Epidermal melanocyte (primary cell): ENCODE measurements at regions not wholly inside any gene's neighbourhood (a gene's known extent, or its start where the extent isn't known, plus 50 kb on each side); places are given as distances from the start of the nearest gene placed in this dataset.
"Not testable (repeated sequence)": the region's sequence is repeated elsewhere in the genome, so short reads cannot be mapped to it uniquely, and the experiment has no call there.

Source experiments
- DNase-seq: peaks from one replicate; pipeline ENCODE4 v3.0.0; 2011; ENCODE audit warnings: low spot score; ENCODE audit not compliant: insufficient read length

DNA sequence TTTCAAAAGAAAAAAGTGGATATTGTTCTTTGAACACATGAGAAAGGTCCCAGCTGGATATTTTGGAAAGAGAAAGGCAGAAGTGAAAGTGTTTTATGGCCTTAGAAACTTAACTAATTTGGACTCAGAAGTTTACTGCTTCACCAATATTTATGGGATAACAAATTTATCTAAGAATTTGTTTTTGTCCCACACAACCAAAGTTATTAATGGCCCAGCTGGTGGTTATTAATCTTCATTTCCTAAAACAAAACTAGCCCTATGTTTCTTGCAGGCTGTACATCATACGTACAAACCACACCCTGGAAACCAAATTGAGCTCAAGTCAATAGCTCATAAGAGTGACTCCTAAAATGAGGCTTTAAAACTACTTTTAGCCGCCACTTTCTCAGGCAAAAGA lies 372.9 kb upstream of the LMCD1 start:
- DNase-seq, result no peak

- no peak for DNase-seq
Observed at GRCh38 chr3:8136553-8136952, 365.1 kb upstream of the LMCD1 start.

GRCh38 chr3:8143186-8143585 lies 358.4 kb upstream of the LMCD1 start:
- DNase-seq, result no peak

DNA sequence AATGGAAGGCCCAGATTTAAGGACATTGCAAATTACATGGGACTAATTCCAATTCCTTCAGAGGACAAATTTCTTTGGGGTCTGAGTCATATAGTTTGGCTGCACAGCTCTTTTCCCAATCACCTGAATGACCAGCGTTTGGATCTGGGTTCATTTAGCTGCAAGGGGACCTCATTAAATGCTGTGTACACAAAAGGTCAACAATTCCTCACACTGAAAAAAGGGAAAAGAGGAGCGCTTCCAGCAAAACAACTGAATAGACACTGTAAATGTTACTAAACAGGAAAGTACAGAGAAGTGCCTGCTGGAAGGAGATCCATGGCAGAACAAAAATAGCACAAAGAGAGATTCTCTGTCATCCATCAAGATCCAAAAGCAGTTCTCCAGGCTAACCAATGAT lies 356.0 kb upstream of the LMCD1 start:
- no peak for DNase-seq

GRCh38 chr3:8147711-8148110 lies 353.9 kb upstream of the LMCD1 start:
- no peak for DNase-seq

DNA sequence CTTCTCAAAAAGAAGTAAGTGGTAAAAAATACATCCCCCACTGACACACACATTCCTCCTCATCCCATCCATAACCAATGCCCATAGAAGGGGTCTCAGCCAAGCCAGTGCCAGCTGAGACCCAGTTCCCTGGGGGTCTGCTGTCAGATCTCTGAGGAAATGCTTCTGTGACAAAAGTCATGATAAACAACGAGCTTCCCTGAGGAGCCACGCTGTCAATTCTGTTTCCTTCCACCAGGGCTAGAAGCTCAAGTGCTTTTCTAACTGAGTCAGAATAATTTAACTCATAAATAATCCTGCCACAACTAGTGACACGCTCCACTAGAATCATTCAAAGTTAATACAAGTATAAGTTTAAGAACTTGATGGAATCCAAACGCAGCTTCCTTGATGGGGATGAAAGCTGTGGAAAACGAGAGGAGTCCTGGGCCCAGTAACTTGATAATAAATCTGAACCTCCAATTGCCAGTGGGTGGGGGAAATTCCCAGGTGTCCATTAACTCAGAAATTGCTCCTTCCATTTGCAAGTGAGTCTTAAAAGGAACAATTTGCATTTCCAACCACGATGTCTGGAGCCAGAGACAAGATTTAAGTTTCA lies 348.7 kb upstream of the LMCD1 start:
- no peak for DNase-seq

DNA sequence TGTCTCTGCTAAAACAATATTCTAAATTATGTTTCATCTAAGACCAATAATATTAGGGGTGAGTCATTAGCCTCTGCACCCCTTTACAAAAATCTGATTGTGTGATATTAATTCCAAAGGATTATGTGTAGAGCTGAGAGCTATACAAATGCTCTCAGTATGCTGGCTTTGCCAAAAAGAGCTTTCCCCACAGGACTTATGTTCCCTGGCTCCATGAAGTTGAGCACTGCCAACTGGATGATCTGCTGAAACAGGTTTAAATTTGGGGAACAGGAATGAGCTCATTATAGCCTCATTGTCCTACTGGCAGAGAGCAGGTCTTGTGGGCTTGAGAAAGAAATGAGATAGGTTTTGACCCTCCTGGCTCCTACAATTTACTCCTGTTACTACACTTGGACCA lies 347.8 kb upstream of the LMCD1 start:
- no peak for DNase-seq

- no peak for DNase-seq
Observed at GRCh38 chr3:8154617-8155016, 347.0 kb upstream of the LMCD1 start.

DNA sequence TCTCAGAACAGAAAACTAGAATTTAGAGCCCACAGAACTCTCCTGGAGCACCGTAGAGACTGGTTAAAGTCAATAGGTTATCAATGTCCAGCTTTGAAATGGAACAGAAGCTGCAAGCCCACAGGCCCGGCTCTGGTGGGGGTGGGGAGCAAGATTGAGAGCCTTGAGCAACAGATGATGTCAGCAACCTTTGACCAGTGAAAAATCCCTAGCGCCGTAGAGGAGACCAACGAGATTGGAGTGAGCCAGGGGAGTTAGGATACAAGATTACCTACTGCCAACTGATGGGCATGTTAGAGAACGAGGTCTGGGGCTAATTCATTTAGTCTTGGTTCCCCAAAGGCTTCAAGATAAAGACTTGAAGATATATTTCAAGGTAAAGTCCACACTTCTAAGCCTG lies 345.5 kb upstream of the LMCD1 start:
- no peak for DNase-seq

GRCh38 chr3:8156831-8157230 lies 344.8 kb upstream of the LMCD1 start:
- no peak for DNase-seq

DNA sequence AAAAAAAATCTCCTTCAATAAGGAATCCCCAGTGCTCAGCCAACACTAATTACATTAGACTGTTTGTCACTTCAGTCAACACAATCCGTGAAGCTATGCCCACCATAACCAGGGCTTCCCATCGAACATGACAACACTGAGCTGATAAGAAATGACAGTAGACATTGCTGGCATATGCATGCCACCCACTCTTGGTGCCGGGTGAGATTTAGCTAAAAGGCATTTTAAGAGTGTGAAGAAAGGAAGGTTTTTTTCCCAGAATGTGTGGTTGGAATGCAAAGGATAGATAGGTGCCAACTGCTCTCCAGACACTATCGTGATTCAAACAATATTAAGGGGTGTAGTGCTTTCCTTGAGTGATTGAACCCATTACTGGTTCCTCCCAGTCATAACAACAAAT lies 344.0 kb upstream of the LMCD1 start:
- no peak for DNase-seq

DNA sequence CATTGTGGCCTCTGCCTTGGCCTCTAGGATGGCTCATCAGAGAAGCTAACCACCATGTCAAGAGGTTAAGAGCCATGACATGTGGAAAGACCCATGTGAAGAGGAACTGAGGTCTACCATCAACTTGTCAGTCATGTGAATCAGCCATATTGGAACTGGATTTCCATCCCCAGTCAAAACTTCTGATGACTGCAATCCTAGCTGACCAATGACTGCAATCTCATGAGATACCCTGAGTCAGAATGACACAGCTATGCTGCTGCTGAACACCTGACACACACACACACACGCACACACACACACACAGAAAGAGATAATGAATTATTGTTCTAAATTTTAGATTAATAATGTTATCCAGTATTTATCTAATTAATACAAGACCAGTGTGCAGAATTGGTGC lies 337.5 kb upstream of the LMCD1 start:
- DNase-seq, result no peak

DNA sequence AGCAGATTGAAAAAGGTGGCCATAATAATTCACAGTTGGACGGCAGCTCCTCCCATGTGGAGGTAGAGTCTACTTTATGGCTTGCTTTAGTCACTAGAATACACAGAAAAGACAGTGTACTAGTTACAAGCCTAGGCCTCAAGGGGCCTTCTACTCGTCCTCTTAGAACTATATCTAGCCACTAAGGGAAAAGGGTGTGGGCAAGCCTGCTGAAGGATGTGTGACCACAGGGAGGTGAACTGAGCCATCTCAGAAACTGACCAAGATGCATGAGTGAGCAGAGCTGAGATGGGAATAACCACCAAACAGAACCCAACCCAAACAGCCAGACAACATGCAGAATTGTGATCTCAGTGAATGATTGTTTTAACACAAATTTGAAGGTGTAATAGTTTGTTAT lies 335.6 kb upstream of the LMCD1 start:
- no peak for DNase-seq

GRCh38 chr3:8170971-8171508 lies 330.6 kb upstream of the LMCD1 start:
- DNase-seq, result no peak

DNA sequence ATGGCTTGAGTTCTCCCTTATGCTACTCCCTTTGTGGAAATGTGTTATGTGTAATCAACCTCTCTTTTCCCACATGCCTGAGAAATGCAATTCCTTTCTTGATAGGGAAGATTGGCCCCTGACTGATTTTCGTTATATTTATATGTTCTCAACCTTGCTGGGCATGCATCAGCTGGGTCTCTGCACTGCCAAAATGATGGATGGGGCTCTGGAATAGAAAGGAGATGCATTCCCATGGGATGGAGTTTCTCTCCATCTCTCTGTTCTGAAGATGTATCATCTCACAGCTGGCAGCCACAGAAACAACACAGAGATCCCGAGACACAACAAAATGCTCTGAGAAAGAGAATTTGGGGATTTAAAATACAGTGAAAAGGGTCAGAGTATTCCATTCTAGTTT lies 327.7 kb upstream of the LMCD1 start:
- no peak for DNase-seq

GRCh38 chr3:8176759-8177483 lies 324.7 kb upstream of the LMCD1 start:
- DNase-seq, result not testable (repeated sequence)

GRCh38 chr3:8178516-8178915 lies 323.1 kb upstream of the LMCD1 start:
- DNase-seq, result not testable (repeated sequence)

GRCh38 chr3:8182904-8183303 lies 318.7 kb upstream of the LMCD1 start:
- DNase-seq, result no peak

- DNase-seq, result no peak
Observed at GRCh38 chr3:8183627-8184026, 318.0 kb upstream of the LMCD1 start.

DNA sequence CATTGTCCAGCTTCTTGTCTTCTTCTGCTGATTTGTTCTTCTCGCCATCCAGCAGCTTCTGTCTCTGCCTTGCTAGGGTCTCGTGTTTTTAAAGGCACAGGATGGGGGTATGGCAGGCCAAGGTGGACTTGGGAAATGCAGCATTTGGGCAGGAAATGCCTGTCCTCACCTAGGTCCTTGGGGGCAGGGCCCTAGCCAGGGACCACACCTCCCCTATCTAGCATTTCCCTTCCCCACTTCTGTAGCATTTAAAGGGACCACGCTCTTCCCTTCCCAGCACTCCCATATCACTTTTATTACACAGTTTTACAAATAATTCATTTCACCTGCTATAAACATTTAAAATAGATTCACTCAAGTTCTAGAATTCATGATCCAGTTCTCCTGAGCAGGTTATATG lies 315.4 kb upstream of the LMCD1 start:
- DNase-seq, result no peak

- DNase-seq, result no peak
Observed at GRCh38 chr3:8187996-8188395, 313.6 kb upstream of the LMCD1 start.

DNA sequence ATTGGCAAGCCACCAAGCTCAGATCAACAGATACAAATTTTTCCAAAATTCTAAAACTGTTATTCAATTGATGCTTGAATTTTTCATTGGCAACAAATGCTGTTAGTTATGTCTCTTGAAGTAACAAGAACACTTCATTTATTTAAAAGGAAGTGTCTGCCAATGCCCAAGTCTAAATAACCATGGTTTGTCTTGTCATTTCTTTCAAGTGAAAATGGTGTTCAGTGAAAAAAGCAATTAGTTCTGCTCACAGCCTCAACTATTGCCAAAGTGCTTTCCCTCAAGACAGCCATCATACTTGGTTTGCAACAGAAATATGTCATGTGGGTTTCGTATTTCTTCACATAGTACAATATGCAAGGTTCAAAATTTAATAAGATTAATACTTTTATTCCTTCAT lies 312.6 kb upstream of the LMCD1 start:
- no peak for DNase-seq

- DNase-seq, result no peak
Observed at GRCh38 chr3:8191406-8191805, 310.2 kb upstream of the LMCD1 start.
